ENCODE measurements at regions not wholly inside any gene's neighbourhood (a gene's known extent, or its start where the extent isn't known, plus 50 kb on each side); places are given as distances from the start of the nearest gene placed in this dataset.

GRCh38 chr5:66329078-66329477 is 185.0 kb downstream of the SREK1 start:
- CTCF ChIA-PET: interaction anchor here (1.2 kb wide), 1 partner anchor 20 kb away, joined by 3 read pairs; no protein-coding TSS in a partner anchor
- POLR2A ChIA-PET: no interaction called here
- DNase-seq (ENCODE audit: low read depth, low spot score): no peak
- no peak for TF ChIP-seq CTCF (IDR thresholded peaks at IDR 0.05; ENCODE audit: insufficient read depth, low read length, missing control alignments)
- no peak overlapping the region for H3K4me3 ChIP-seq (ENCODE audit: low read depth, low read length)

- no peak for TF ChIP-seq CTCF (IDR thresholded peaks at IDR 0.05; ENCODE audit: insufficient read depth, low read length, missing control alignments)
- ChIA-PET POLR2A (no interaction called here), CTCF (no interaction called here)
- no peak overlapping the region for H3K4me3 ChIP-seq (ENCODE audit: low read depth, low read length)
- DNase-seq (ENCODE audit: low read depth, low spot score): no peak
Measured at GRCh38 chr5:66333192-66333591, 189.1 kb downstream of the SREK1 start.

- ChIA-PET POLR2A (no interaction called here), CTCF (interaction anchor here (0.6 to 1.5 kb wide), 2 partner anchors 30 to 32 kb away, joined by 3 to 4 read pairs; no protein-coding TSS in a partner anchor)
- H3K4me3 ChIP-seq (ENCODE audit: low read depth, low read length): no peak overlapping the region
- DNase-seq (ENCODE audit: low read depth, low spot score): no peak
- TF ChIP-seq CTCF (IDR thresholded peaks at IDR 0.05; ENCODE audit: insufficient read depth, low read length, missing control alignments): no peak
Measured at GRCh38 chr5:66337626-66338226, 193.6 kb downstream of the SREK1 start.

- H3K4me3 ChIP-seq (ENCODE audit: low read depth, low read length): no peak overlapping the region
- CTCF ChIA-PET: interaction anchor here (1.5 kb wide), 1 partner anchor 33 kb away, joined by 4 read pairs; no protein-coding TSS in a partner anchor
- TF ChIP-seq CTCF (IDR thresholded peaks at IDR 0.05; ENCODE audit: insufficient read depth, low read length, missing control alignments): no peak
- POLR2A ChIA-PET: no interaction called here
- no peak for DNase-seq (ENCODE audit: low read depth, low spot score)
Measured at GRCh38 chr5:66338828-66339227, 194.7 kb downstream of the SREK1 start.

GRCh38 chr5:66339896-66340295 is 195.8 kb downstream of the SREK1 start:
- no peak for DNase-seq (ENCODE audit: low read depth, low spot score)
- ChIA-PET CTCF (no interaction called here), POLR2A (no interaction called here)
- no peak for TF ChIP-seq CTCF (IDR thresholded peaks at IDR 0.05; ENCODE audit: insufficient read depth, low read length, missing control alignments)
- no peak overlapping the region for H3K4me3 ChIP-seq (ENCODE audit: low read depth, low read length)

- no peak for TF ChIP-seq CTCF (IDR thresholded peaks at IDR 0.05; ENCODE audit: insufficient read depth, low read length, missing control alignments)
- H3K4me3 ChIP-seq (ENCODE audit: low read depth, low read length): no peak overlapping the region
- ChIA-PET POLR2A (no interaction called here), CTCF (no interaction called here)
- DNase-seq (ENCODE audit: low read depth, low spot score): no peak
Measured at GRCh38 chr5:66340786-66341185, 196.7 kb downstream of the SREK1 start.

Measured in AG04449 (cell line).